HG02970 (cell line): ENCODE measurements at regions not wholly inside any gene's neighbourhood (a gene's known extent, or its start where the extent isn't known, plus 50 kb on each side); places are given as distances from the start of the nearest gene placed in this dataset.

Experiments used
- ATAC-seq: cut with Tn5 transposase; IDR thresholded peaks from one replicate; pipeline ENCODE4 v1.9.1; 2021; ENCODE audit warnings: mild to moderate bottlenecking, moderate library complexity, moderate number of reproducible peaks; ENCODE audit not compliant: unreplicated experiment, low FRiP score

GRCh38 chr10:113319479-113319878 lies 233.4 kb upstream of the HABP2 start:
- no peak for ATAC-seq

DNA sequence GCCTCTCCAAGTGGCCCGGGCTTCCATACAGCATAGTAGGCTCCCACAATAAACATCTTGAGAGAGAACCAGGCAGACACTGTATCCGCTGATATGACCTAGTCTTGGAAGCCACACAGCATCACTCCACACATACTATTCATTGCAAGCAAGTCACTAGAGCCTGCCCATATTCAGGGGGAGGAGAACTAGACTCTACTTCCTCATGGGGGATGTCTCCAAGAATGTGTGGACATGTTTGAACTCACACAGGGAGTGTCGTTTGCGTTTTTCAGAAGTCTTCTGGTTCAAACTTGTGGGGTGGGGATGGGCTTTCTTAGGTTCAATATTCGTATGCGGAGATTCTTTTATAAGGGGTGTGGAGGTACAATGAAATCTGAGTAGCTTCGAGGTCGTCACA lies 232.6 kb upstream of the HABP2 start:
- no peak for ATAC-seq

DNA sequence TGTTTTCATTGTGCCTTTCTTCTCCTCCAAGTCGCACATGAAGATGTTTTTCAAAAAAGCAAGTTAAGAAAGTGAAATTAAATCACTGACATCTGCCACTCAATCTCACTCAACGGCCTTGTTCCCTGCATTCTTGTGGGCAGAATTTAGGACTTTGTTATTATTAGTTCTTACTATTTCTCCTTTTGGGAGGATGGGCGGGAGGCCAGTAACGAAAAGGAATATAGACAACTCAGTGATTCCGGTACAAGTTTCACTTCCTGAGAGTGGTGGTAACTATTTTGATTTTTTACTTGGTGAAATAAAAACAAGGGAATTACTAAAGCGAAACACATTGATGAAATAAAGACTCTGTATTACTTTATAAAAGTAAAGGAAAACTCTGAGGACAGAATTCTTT lies 231.9 kb upstream of the HABP2 start:
- no peak for ATAC-seq

DNA sequence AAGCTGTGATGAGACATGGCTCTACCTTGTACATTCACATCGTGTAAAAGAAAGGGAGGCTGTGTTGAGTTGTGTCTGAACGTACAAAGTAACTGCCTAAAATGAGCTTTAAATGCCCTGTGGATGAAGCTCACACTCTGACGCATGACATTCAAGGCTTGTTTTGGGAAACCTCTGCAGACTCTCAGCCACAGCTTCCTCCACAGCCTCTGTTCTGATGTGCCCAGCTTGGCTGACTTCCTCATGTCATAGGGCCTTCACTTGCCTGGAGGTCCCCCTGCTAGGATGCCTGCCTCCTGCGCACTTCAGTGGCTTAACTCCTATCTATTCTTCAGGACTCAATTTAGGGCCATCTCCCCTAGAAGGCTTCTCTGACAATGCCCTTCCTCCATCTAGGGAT lies 230.0 kb upstream of the HABP2 start:
- no peak for ATAC-seq

GRCh38 chr10:113323985-113324384 lies 228.9 kb upstream of the HABP2 start:
- ATAC-seq, result no peak

- ATAC-seq, result peak; percentile 61
Observed at GRCh38 chr10:113326160-113327111, 226.4 kb upstream of the HABP2 start.

DNA sequence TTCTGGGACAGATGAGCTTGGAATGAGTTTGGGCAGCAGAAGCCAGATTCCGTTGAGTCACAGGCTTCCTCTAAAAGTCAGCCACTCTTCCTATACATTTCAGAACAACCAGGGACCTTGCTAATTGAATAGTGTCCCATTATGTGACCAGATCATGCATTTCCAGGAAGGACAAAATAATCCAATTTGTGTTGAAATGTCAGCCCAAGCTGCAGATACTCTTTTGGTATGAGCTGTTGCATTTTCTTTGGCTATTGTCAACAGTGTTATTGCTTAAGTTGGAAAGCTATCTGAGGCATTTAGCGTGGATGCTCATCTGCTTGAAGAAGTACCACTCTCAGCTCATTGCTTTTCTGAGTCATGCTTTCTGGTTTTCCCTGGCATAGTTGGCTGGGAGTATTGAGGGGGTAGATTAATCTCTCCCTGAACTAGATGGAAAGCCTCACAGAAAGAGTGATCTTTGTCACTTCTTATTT lies 223.7 kb upstream of the HABP2 start:
- ATAC-seq, result no peak

DNA sequence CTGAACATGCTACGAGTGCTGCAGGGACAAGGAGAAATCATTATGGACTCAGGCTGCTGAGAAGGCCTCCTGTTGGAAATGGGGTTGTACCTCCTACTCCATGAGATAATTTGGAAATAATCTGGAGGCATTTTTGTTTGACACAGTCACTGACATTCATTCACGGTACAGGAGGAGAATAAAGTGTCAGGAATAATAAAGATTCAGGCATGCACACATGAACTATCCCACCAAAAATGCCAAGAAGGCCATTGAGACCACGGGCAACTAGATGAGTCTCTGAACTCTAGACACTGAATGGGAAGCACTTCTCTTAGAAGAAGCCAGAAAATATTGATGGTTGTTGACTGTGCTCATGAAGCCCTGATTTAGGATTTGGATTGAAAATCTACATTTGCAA lies 220.9 kb upstream of the HABP2 start:
- no peak for ATAC-seq

GRCh38 chr10:113333313-113333712 lies 219.5 kb upstream of the HABP2 start:
- no peak for ATAC-seq

GRCh38 chr10:113335592-113335991 lies 217.3 kb upstream of the HABP2 start:
- no peak for ATAC-seq

GRCh38 chr10:113336549-113337130 lies 216.2 kb upstream of the HABP2 start:
- no peak for ATAC-seq

GRCh38 chr10:113337142-113337541 lies 215.7 kb upstream of the HABP2 start:
- no peak for ATAC-seq

DNA sequence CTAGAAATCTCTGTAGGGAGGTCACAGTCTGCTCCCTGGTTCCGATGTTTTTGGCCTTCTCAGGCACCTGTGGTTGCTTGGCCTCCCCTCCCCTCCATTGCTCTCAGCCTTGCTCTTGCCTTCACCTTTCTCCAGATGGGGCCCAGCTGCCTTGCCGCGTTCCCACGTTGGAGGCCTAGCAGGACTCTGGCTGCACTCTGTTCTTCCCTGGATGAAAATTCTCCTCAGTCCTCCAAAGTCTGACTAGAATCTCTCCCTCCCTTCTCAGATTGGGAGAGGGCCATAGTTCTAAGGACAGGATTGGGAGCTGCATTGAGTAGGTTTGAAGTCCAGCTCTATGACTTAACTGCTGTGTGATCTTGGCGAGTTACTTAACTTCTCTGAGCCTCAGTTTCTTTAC lies 213.7 kb upstream of the HABP2 start:
- ATAC-seq, result no peak

- no peak for ATAC-seq
Observed at GRCh38 chr10:113340282-113340681, 212.6 kb upstream of the HABP2 start.

- ATAC-seq, result no peak
Observed at GRCh38 chr10:113341138-113341537, 211.7 kb upstream of the HABP2 start.

DNA sequence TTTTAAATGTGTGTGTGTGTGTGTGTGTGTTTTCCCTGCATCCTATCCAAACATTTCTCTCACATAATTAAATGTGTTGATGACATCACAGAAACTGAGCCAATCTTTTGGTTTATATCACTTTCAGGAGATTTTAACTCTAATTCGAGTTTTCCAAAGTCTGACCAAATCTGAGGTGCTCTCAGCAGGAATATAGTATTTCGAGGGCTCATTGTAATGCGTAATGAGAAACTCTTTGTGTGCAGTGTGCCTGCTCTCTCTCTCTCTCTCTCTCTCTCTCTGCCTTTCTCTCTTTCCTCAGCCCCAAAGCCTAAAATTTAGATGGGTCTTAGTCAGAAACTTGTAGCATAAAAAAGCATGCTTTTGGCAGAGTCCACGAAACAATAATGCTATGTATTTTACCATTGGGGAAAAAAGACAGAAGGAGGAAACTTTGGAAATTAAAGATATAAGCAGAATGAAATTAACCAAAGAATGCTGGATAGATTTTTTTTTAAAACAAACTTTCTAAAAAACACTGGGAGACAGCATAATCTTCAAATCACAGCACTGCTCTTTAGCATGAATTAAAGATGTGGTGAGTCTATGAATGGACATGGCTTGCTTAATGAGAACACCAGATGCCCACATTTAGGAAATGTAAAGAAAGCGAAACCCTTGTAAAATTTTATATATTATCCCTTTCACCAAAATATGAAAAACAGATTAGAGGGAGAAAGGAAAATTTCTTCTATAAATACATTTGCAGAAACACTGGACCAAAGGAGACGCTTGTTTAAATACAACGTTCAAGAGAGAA lies 206.8 kb upstream of the HABP2 start:
- ATAC-seq, result no peak

- no peak for ATAC-seq
Observed at GRCh38 chr10:113347508-113347907, 205.3 kb upstream of the HABP2 start.

GRCh38 chr10:113348694-113349093 lies 204.2 kb upstream of the HABP2 start:
- ATAC-seq, result no peak

DNA sequence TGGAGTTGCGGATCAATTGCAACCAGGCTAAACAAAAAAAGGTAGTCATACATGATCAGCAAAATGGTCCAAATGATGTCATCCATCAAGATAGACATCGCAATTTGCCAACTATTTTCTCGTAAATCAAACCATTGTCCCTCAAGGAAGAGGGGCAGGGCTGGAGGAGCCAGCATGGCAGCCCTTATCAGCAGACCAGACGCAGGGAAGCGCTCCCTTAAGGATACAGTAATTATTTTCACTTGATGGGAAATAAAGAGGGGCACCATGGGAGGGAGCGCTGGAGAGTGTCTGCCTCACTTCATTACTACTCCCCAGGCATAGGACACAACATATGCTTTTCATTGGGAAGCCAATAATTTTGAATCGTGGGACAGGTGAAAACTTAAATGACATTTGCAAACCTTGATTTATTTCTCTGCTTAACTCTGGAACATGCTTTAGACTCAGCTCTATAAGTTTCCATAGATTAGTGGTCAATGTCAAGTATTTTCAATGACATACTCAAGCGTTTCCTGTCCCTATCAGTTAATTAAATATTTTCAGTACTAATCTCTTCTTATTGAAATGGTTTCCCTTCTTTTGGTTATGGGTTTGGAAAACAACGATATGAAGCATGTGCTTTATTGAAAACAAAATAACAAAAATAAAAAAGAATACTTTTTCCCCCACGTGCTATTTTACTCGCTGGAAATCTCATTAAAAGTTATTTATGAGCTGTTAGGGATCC lies 202.4 kb upstream of the HABP2 start:
- no peak for ATAC-seq

GRCh38 chr10:113354711-113355110 lies 198.1 kb upstream of the HABP2 start:
- no peak for ATAC-seq
